ENCODE measurements at regions not wholly inside any gene's neighbourhood (a gene's known extent, or its start where the extent isn't known, plus 50 kb on each side); places are given as distances from the start of the nearest gene placed in this dataset.
"Not testable (repeated sequence)": the region's sequence is repeated elsewhere in the genome, so short reads cannot be mapped to it uniquely, and the experiment has no call there.

- DNase-seq (ENCODE audit: low spot score) = no peak
Measured at GRCh38 chr6:40685862-40686261, 98.7 kb upstream of the LRFN2 start.

DNA sequence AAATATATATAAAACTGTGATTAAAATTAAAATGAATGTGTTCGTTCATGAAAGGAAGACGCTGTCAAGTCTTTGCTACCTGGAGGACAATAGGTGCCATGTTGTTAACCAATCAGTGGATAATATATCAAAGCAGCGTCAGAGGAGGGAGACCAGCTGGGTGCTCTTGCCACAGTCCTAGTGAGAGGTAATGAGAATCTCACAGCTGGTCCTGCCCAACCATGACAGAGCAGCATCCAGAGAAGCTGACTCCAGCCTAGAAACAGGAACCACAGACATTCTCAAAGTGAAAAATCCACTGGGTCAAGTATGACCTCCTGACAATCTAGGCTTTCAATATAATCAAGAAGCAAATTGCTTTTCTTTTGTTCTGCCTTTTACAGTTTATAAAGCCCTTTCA lies 94.5 kb upstream of the LRFN2 start:
- no peak for DNase-seq (ENCODE audit: low spot score)

- no peak for DNase-seq (ENCODE audit: low spot score)
Measured at GRCh38 chr6:40678941-40679340, 91.8 kb upstream of the LRFN2 start.

DNA sequence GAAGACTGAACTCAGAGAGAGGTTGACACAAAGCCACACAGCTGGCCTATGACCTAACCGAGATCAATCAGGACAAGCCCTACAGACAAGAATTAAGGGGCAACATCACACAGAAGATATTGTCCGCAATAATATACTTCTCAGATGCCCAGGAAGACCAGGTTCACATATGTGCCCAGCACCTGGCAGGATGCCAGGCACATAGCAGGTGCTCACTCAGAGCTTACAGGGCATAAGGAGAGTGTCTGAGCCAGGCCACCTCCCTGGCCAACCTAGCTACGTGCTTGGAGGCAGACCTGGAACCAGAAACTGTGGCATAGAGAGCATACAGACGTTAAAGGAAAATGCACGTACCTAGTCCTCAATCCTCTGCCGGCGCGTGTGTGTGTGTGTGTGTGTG lies 87.0 kb upstream of the LRFN2 start:
- DNase-seq (ENCODE audit: low spot score) = no peak

DNA sequence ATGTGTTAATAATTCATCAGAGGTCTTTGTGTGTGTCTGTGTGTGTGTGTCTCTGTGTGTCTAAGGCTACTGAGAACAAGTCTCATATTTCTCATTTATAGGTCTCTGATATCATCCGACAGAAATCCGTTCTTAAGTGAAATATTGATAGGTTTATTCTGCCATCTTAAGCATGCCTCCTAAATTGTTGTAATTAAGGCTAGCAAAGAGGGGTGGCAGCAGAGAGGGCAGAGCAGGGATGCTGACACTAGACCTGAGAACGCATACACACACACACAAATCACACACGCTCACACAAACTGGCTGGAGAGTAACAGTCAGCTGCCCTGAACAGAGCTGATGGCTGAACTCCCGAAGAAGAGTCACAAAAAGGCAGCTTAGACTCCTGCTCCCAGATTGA lies 84.9 kb upstream of the LRFN2 start:
- peak; percentile 43 for DNase-seq (ENCODE audit: low spot score)

- no peak for DNase-seq (ENCODE audit: low spot score)
Measured at GRCh38 chr6:40671694-40672050, 84.5 kb upstream of the LRFN2 start.

DNA sequence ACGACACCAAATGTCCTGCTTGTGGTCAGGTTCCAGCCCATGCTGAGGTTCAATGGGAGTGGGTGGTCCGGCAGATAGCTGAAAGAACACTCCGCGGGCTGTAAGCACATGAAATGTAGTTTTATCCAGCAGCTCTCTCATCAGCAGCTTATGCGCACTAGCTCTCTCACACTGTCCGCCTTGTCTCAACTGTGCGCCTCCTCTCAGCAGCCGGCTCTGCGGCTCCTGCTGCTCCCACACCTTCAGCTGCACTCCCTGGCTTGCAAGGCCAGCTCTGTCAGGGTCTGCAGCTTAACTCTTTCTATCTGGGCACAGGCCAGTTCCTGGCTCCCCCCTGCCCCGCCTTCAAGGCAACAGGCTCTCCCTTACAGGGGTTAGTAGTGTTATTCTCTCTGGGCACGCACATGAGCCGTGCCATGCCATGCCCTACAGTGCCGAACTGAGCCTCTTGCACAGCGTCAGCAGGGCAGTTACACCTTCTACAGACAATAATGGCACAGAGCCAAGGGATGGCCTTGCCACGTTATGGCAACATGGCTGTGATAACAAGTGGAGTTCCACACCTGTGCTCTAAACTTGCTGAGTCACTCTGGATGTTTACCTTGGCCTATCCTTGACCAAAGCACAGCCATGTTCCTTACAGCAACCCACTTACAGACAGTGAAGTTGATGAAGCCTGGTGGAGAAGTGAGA lies 84.0 kb upstream of the LRFN2 start:
- DNase-seq (ENCODE audit: low spot score) = no peak

GRCh38 chr6:40669343-40669742 lies 82.2 kb upstream of the LRFN2 start:
- DNase-seq (ENCODE audit: low spot score) = no peak

- no peak for DNase-seq (ENCODE audit: low spot score)
Measured at GRCh38 chr6:40668203-40668602, 81.0 kb upstream of the LRFN2 start.

GRCh38 chr6:40666530-40666929 lies 79.4 kb upstream of the LRFN2 start:
- DNase-seq (ENCODE audit: low spot score) = no peak

DNA sequence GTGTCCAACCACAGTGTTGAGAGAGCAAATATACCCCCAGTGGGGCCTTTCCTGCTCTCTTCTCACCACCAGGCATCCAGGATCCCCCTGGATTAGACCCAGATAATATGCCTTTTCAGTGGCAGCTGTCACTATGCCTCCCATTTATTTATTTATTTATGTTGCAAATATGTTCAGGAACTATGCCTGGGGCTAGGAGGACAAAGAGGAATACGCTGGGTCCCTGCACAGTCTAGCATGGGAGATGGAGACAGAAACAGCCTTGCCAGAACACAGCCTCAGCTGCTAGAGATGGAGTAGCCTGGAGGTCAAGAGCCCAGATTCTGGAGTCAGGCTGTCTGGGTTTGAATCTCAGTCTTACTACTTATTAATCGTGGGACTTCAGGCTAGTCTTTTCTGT lies 74.6 kb upstream of the LRFN2 start:
- DNase-seq (ENCODE audit: low spot score) = no peak

- not testable (repeated sequence) for DNase-seq (ENCODE audit: low spot score)
Measured at GRCh38 chr6:40656772-40657171, 69.6 kb upstream of the LRFN2 start.

DNA sequence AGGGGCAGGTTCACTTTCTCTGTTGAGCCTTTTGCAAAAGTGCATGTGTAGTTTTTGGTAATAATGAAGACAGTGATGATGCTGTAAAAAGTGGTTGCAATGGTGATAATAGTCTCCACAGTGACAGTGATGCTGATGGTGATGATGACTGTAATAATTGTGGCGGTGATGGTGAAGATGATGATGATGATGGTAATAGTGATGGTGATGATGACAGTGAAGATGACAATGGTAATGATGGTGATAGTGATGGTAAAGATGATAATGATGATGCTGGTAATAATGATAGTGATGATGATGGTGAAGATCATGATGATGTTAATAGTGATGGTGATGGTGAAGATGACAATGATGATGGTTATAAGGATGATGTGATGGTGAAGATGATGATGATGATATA lies 67.7 kb upstream of the LRFN2 start:
- no peak for DNase-seq (ENCODE audit: low spot score)

GRCh38 chr6:40645043-40645442 lies 57.9 kb upstream of the LRFN2 start:
- no peak for DNase-seq (ENCODE audit: low spot score)

GRCh38 chr6:40642837-40643236 lies 55.7 kb upstream of the LRFN2 start:
- DNase-seq (ENCODE audit: low spot score) = no peak

DNA sequence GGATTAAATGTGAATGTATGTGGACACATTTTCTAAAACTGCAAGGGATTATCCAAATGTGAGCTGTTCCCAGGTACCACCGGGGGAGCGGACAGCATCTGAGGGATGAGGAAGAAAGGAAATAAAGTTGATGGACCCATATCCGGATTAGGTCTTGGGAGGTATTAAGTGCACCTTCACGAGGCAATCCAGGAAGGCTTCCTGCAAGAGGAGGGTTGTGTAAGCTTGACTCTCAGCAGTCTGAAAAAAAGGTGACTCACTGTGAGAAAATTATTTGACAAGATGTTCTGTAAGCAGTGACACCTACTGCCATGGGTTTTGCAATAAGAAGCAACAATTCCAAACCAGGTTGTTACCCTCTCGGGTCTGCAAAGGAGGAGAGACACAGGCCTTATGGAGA lies 55.0 kb upstream of the LRFN2 start:
- DNase-seq (ENCODE audit: low spot score) = no peak

DNA sequence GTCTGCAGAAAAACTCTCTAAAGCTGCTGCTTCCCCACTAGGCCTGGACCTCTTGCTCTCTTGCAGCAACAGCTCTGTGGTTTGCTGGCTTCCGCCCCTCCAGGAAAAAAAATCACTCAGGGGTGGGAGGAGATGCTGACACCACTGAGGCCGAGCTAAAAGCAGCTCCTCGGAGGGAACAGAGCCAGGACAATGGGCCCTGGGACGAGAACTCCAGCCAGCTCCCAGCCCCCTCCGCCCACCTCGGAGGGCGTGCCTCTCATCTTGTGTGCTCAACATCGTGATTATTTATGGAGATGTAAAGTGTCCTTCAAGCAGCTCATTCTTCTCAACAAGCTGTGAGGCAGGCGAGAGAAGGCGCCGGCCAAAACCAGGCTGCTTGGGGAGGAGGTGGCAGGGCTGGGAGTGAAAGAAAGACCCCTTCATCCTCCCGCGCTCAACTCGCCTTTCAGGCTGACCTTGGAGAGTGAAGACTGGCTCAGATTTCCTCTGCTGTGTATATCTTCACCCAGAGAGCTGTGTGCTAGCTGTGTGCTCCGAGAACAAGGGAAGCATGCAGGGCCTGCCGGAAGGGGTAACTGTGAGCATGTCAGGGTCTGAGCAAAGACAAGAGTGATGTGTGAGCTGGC lies 53.5 kb upstream of the LRFN2 start:
- DNase-seq (ENCODE audit: low spot score) = no peak
